ENCODE measurements at regions not wholly inside any gene's neighbourhood (a gene's known extent, or its start where the extent isn't known, plus 50 kb on each side); places are given as distances from the start of the nearest gene placed in this dataset.

- intact Hi-C loops (cut with micrococcal nuclease), result loop anchor here (5.0 kb wide), 2 partner anchors 43 to 87 kb away; no protein-coding TSS in a partner anchor
These were observed 109.0 kb upstream of the KLF6 start for GRCh38 chr10:3893901-3894563.

DNA sequence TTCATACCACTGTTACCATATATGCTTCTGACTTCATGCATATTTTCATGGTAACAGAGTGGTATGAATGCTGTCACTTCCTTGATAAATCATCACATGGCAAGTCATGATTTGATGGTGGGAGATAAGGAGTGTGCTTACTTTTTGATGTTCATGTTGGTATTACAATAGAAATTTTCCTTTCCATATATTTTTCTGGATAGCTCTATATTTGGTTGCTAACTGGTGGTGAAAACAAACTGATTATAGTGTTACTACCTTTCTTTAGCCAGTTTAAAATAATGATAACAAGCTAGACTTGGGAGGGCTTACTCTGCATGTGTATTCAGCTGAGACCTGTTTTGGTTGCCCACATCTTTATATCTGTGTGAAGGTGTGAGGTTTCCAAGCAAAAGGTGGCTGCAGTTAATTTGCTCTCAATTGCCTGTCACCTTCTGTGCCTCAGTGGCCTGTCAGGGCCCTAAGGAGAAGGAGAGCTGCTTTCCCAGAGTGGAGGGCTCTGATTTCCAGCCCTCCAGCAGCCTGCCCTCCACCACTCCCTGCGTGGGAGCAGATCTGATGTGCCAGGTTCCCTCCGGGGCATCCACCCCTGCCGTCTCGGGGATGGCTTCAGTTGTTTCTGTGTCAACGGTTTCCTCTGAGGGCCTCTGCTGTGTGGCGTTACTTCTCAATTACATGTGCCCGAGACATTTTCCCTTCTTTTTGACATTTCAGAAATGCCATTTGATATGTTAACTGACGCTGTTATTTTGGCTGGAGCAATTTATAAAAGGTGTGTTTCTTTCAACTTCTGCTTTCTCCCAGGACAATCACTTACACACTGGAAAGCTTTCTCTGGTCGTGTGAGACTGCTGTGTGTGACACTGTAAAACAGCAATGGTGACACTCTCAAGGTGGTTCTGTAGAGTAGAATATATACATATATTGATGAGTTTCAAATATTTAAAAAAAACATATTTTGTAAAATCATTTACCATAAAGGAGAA, 107.7 kb upstream of the KLF6 start:
- intact Hi-C loops (cut with micrococcal nuclease), result loop anchor here (1.0 to 5.0 kb wide), 3 partner anchors 19 to 85 kb away; no protein-coding TSS in a partner anchor

DNA sequence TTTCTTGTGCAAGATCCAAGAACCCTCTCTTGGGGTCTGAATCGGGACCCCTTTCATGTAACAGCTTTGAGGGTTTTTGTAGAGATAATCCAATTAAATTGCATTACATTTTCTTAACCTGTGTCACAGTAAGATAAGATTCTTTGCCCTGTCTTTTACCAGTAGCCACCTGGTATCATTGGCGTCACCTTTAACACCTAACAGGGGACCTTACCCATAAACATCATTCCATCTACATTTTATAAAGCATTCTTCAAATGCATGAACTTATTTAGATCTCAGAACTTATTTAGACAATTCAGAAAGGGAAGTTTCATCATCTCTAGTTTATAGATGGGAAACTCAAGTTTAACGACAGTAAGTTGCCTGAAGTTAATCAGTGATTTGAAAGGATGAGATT, 106.4 kb upstream of the KLF6 start:
- intact Hi-C loops (cut with micrococcal nuclease), result loop anchor here (5.0 kb wide), 2 partner anchors 46 to 84 kb away; no protein-coding TSS in a partner anchor

DNA sequence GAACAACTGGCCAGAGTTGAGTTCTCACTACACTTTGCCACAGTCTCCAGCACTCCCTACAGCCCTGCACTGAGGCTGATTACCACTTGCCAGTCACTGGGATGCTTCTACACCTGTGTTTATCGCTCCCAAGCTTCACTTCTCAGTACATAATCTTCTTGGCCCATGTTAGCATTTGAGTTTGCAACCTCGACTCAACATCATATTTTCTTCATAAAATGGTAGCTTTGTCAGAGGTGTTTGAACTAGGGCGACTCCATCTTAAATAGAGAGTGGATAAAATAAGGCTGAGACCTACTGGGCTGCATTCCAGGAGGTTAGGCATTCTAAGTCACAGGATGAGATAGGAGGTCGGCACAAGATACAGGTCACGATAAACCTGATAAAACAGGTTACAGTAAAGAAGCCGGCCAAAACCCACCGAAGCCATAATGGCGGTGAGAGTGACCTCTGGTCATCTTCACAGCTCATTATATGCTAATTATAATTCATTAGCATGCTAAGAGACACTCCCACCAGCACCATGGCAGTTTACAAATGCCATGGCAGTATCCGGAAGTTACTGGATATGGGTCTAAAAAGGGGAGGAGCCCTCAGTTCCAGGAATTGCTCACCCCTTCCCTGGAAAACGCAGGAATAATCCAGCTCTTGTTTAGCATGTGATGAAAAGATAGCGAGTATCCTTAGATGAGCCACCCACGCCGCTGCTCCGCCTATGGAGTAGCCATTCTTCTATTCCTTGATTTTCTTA, 105.8 kb upstream of the KLF6 start:
- intact Hi-C loops (cut with micrococcal nuclease), result loop anchor here (5.0 kb wide), 2 partner anchors 47 to 83 kb away; no protein-coding TSS in a partner anchor

DNA sequence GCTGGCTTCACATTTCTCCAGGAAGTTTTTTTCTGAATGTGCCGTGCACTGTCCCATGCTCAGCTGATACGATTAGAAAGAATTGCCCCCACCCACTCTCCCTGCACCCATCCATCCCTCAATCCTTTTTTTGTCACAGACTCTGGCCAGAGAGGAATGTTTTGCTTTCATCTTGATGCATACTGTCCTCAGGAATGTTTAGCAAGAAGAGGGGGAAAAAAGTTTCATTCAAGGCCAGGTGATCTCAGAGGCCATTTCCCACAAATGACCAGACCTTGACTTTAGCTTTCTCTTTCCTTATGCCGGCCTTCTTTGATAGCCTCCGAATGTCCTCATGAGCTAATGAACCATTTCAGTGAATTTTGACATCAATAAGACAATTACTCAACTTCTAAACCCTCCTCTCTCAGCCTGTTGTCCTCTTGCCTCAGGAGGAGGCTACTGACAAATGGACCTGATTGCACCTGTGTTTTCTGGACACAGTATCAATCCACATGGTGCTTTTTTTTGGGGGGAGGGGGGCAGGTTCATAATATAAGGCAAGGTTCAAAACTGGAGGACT, 105.0 kb upstream of the KLF6 start:
- intact Hi-C loops (cut with micrococcal nuclease), result loop anchor here (5.0 kb wide), 2 partner anchors 47 to 83 kb away; no protein-coding TSS in a partner anchor

DNA sequence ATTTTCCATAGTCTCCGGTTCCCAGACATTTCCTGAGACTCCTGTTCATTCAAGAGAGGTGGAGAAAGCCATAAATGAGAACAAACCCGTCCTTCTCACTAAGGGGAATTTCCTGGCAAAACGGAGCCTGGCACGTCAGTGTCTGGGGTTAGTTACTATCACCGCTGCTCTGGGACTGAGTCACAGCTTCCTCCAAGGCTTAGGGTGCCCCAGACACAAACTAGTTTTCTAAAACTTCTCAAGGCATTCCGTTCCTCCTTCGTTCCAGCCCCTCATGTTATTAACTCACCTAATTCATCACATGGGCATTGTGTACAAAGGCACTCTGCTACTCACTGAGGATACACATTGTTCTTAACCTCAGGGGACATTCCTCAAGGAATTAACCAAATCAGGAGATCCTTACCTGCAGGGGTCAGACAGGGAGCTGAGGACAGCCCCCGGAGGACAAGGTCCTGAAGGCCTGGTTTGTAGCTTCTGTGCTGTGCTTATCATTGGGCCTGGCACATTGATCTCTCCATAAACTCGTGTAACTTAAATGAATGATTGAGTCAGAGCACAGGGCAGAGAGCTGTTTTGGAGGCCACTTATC, 103.0 kb upstream of the KLF6 start:
- intact Hi-C loops (cut with micrococcal nuclease), result no loop called here

GRCh38 chr10:3887404-3887803, 102.4 kb upstream of the KLF6 start:
- intact Hi-C loops (cut with micrococcal nuclease), result no loop called here

GRCh38 chr10:3886641-3887251, 101.7 kb upstream of the KLF6 start:
- intact Hi-C loops (cut with micrococcal nuclease), result no loop called here

DNA sequence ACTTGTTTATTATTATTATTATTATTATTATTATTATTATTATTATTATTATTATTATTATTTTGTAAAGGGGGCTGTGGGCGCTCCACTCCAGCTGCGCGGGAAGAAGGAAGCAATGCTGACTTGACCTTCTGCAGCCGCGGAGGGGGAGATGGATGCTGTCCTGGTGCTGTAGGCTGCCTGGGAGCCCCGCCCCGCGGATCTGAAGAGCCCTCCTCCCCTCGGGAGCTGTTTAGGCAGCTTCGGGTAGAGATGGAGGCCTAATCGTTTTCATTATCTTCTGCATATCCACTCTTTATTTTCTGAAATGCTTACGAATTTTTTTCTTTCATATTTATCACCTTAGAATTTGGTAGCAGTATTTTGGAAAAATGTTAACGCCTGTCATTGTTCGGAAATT, 101.2 kb upstream of the KLF6 start:
- intact Hi-C loops (cut with micrococcal nuclease), result no loop called here

DNA sequence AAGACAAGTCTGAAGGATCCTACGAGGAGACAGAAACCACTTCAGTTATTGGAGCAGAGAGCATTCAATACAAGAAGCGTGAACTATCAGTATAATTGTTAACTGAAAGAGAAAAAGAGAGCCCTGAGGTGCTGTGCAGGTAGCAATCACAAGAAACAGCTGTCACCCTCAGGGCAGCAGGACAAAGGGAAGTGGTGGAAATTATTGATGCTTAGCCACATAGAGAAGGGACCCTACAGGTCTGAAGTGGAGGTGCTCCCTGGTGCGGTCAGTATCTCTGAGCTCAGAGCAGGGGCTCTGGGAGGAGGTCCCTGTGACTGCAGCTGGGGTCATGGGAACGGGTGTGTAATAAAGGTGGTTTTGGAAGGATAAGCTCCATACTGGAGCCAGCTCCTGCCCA, 97.8 kb upstream of the KLF6 start:
- intact Hi-C loops (cut with micrococcal nuclease), result no loop called here

DNA sequence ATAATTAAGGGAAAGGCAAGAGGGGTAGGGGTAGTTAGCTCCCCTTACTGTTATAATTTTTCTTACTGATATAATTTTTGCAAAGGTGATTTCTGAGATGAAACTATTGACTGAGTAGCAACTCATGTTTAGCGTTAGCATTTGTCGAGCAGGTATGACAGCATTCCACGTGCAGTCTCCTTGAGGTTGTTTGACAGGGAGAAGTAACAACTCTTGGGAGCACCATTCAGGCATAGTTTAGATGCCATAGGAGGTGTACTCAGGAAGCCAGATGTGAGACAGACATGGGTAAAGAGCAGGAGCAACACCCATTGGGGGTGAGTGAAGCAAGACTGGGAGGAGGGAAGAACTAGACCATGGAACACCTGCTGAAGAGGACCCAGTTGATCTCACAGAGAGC, 96.6 kb upstream of the KLF6 start:
- intact Hi-C loops (cut with micrococcal nuclease), result no loop called here

- intact Hi-C loops (cut with micrococcal nuclease), result loop anchor here (10.0 kb wide), 1 partner anchor 156 kb away; no protein-coding TSS in a partner anchor
These were observed 94.1 kb upstream of the KLF6 start for GRCh38 chr10:3879073-3879472.

GRCh38 chr10:3877211-3878000, 92.4 kb upstream of the KLF6 start:
- intact Hi-C loops (cut with micrococcal nuclease), result loop anchor here (10.0 kb wide), 1 partner anchor 157 kb away; no protein-coding TSS in a partner anchor

GRCh38 chr10:3876350-3876962, 91.4 kb upstream of the KLF6 start:
- intact Hi-C loops (cut with micrococcal nuclease), result loop anchor here (10.0 kb wide), 1 partner anchor 158 kb away; no protein-coding TSS in a partner anchor

DNA sequence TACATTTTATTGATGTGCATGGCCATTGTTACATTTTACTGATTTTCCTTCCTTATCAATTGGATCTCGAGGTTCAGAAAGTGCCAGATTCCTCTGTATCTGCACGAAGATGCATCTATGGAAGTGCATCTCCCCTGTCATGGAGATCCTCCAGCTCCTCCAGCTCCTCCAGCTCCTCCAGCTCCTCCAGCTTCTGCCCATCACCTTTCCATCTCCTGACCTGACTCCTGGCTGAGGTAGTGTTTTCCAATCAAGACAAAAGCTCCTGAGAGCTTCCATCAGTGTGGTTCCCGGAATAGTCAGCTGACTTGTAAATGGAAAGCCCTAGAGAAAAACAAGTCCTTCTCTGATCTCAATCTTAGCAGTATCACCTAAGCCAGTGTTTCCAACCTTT, 90.8 kb upstream of the KLF6 start:
- intact Hi-C loops (cut with micrococcal nuclease), result loop anchor here (10.0 kb wide), 1 partner anchor 159 kb away; no protein-coding TSS in a partner anchor

GRCh38 chr10:3874990-3875841, 90.2 kb upstream of the KLF6 start:
- intact Hi-C loops (cut with micrococcal nuclease), result loop anchor here (10.0 kb wide), 1 partner anchor 160 kb away; no protein-coding TSS in a partner anchor

GRCh38 chr10:3874610-3874989, 89.6 kb upstream of the KLF6 start:
- intact Hi-C loops (cut with micrococcal nuclease), result loop anchor here (10.0 kb wide), 1 partner anchor 160 kb away; no protein-coding TSS in a partner anchor
